ENCODE measurements at regions not wholly inside any gene's neighbourhood (a gene's known extent, or its start where the extent isn't known, plus 50 kb on each side); places are given as distances from the start of the nearest gene placed in this dataset.

GRCh38 chr4:20423420-20423819 lies 171.7 kb downstream of the SLIT2 start:
- Mint-ChIP-seq H3K4me1 (peaks cover 32% of the 10 kb centered on the region), H3K27ac (no peak overlapping the region), H3K36me3 (no peaks in the 10 kb centered on the region), H3K27me3 (ENCODE audit: low read depth) (no peaks in the 10 kb centered on the region), H3K4me3 (no peak overlapping the region), H3K9me3 (no peaks in the 10 kb centered on the region)
- DNase-seq (ENCODE audit: low spot score in 2 of 2, unreplicated experiment in 2 of 2): no peak
- TF ChIP-seq CTCF (IDR thresholded peaks at IDR 0.05; ENCODE audit: unreplicated experiment): no peak

- Mint-ChIP-seq H3K36me3 (no peaks in the 10 kb centered on the region), H3K27me3 (ENCODE audit: low read depth) (no peaks in the 10 kb centered on the region), H3K27ac (no peak overlapping the region), H3K9me3 (no peaks in the 10 kb centered on the region), H3K4me3 (no peak overlapping the region), H3K4me1 (peaks cover 41% of the 10 kb centered on the region)
- DNase-seq (ENCODE audit: low spot score in 2 of 2, unreplicated experiment in 2 of 2): no peak
- TF ChIP-seq CTCF (IDR thresholded peaks at IDR 0.05; ENCODE audit: unreplicated experiment): no peak
Observed at GRCh38 chr4:20426028-20426427, 174.3 kb downstream of the SLIT2 start.

- Mint-ChIP-seq H3K4me3 (no peak overlapping the region), H3K9me3 (no peaks in the 10 kb centered on the region), H3K27me3 (ENCODE audit: low read depth) (no peaks in the 10 kb centered on the region), H3K27ac (no peak overlapping the region), H3K36me3 (no peaks in the 10 kb centered on the region), H3K4me1 (peaks cover 57% of the 10 kb centered on the region)
- DNase-seq (ENCODE audit: low spot score in 2 of 2, unreplicated experiment in 2 of 2): no peak
- no peak for TF ChIP-seq CTCF (IDR thresholded peaks at IDR 0.05; ENCODE audit: unreplicated experiment)
Observed at GRCh38 chr4:20428436-20429160, 176.9 kb downstream of the SLIT2 start.

- no peak for DNase-seq (ENCODE audit: low spot score in 2 of 2, unreplicated experiment in 2 of 2)
- no peaks in the 10 kb centered on the region for H3K27me3 Mint-ChIP-seq (ENCODE audit: low read depth)
- H3K4me1 Mint-ChIP-seq: peaks cover 64% of the 10 kb centered on the region
- H3K9me3 Mint-ChIP-seq: no peaks in the 10 kb centered on the region
- no peak overlapping the region for H3K4me3 Mint-ChIP-seq
- no peak for TF ChIP-seq CTCF (IDR thresholded peaks at IDR 0.05; ENCODE audit: unreplicated experiment)
- peaks cover 1% of the 10 kb centered on the region for H3K36me3 Mint-ChIP-seq
- H3K27ac Mint-ChIP-seq: no peak overlapping the region
Observed at GRCh38 chr4:20430259-20430941, 178.7 kb downstream of the SLIT2 start.

- Mint-ChIP-seq H3K27ac (peak overlapping the region; percentile 78), H3K4me3 (peak overlapping the region; percentile 13), H3K9me3 (no peaks in the 10 kb centered on the region), H3K4me1 (peaks cover 65% of the 10 kb centered on the region), H3K27me3 (ENCODE audit: low read depth) (no peaks in the 10 kb centered on the region), H3K36me3 (peaks cover 1% of the 10 kb centered on the region)
- DNase-seq (ENCODE audit: low spot score in 2 of 2, unreplicated experiment in 2 of 2): no peak
- no peak for TF ChIP-seq CTCF (IDR thresholded peaks at IDR 0.05; ENCODE audit: unreplicated experiment)
Observed at GRCh38 chr4:20431543-20431951, 179.8 kb downstream of the SLIT2 start.
